ENCODE measurements at regions not wholly inside any gene's neighbourhood (a gene's known extent, or its start where the extent isn't known, plus 50 kb on each side); places are given as distances from the start of the nearest gene placed in this dataset.

DNA sequence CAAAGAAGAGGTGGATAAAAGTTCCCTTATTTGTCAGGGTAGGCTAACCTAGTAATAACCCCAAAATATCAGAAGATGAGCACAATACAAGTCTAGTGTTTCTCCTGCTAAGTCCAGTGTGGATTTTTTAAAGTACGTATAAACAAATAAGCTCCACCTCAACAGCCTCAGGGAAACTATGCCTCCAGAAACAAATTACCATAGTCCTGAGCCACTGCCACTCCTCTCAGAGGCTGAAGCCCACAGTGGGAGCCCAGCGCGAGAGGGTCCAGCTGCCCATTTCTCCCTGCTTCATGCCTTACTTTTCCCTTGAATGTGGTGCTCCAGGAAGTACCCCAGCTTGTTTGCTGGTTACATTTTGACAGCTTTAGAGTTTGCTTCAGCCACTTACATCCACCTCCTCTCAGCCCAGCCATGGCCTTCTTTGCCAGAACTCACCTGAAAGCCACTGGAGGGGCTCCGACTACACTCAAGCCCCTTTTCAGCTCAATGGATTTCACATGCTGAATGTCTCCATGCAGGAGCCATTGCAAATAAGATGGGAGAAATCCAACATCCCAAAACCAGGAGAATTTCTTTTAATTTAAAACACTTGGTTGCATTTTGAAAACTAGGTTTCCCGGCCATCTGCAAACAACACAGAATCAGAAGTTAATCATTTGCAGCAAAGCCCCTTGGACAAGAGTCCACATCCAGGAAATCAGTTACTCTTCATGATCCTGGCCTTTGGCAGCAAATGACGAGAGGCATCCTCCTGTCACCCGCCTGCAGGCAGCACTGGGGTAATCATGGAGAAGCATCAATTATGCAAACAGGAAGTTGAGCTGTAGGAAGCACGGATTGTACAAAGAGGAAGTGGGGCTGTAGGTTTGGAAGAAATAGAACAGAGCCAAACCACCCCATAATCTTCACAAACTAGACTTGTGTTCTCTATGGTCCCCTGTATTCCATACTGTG lies 138.1 kb downstream of the HERPUD2 start:
- no peaks in the 10 kb centered on the region for H3K27me3 ChIP-seq (ENCODE audit: control insufficient read depth, insufficient read depth, low read length)
- H3K79me2 ChIP-seq (ENCODE audit: control insufficient read depth, insufficient read depth, low read length), result no peaks in the 10 kb centered on the region
- no peaks in the 10 kb centered on the region for H3K9me3 ChIP-seq (ENCODE audit: control insufficient read depth, insufficient read depth, low read depth, low read length)
- no peaks in the 10 kb centered on the region for H3K36me3 ChIP-seq (ENCODE audit: control insufficient read depth, insufficient read depth, low read length)
- H3K9ac ChIP-seq (ENCODE audit: insufficient read depth, low read length), result no peak overlapping the region
- no peak overlapping the region for H3K27ac ChIP-seq (ENCODE audit: insufficient read depth, low read length)
- H3K4me1 ChIP-seq (ENCODE audit: control insufficient read depth, extremely low read depth, insufficient read depth, low read length), result no peaks in the 10 kb centered on the region
- no peak overlapping the region for H3K4me2 ChIP-seq (ENCODE audit: extremely low read depth, insufficient read depth, low read length)
- no peak overlapping the region for H2AFZ ChIP-seq (ENCODE audit: low read length)
- no peak for DNase-seq (ENCODE audit: low read depth in 2 of 2)
- TF ChIP-seq, protein P1, sequence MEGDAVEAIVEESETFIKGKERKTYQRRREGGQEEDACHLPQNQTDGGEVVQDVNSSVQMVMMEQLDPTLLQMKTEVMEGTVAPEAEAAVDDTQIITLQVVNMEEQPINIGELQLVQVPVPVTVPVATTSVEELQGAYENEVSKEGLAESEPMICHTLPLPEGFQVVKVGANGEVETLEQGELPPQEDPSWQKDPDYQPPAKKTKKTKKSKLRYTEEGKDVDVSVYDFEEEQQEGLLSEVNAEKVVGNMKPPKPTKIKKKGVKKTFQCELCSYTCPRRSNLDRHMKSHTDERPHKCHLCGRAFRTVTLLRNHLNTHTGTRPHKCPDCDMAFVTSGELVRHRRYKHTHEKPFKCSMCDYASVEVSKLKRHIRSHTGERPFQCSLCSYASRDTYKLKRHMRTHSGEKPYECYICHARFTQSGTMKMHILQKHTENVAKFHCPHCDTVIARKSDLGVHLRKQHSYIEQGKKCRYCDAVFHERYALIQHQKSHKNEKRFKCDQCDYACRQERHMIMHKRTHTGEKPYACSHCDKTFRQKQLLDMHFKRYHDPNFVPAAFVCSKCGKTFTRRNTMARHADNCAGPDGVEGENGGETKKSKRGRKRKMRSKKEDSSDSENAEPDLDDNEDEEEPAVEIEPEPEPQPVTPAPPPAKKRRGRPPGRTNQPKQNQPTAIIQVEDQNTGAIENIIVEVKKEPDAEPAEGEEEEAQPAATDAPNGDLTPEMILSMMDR (conservative IDR thresholded peaks at IDR 0.05 in 1 of 2, IDR thresholded peaks at IDR 0.05 in 1 of 2; ENCODE audit: low read depth in 1 of 2, low read length in 2 of 2), result no peak
- TF ChIP-seq EZH2 (IDR thresholded peaks at IDR 0.05; ENCODE audit: low read length, missing control alignments), result no peak
- no peaks in the 10 kb centered on the region for H4K20me1 ChIP-seq (ENCODE audit: control insufficient read depth, extremely low read depth, insufficient read depth, low read length)
- no peak overlapping the region for H3K4me3 ChIP-seq (replicated peaks in 1 of 4; ENCODE audit: control extremely low read depth in 1 of 4, insufficient read depth in 1 of 4, low read depth in 3 of 4, low read length in 4 of 4)

DNA sequence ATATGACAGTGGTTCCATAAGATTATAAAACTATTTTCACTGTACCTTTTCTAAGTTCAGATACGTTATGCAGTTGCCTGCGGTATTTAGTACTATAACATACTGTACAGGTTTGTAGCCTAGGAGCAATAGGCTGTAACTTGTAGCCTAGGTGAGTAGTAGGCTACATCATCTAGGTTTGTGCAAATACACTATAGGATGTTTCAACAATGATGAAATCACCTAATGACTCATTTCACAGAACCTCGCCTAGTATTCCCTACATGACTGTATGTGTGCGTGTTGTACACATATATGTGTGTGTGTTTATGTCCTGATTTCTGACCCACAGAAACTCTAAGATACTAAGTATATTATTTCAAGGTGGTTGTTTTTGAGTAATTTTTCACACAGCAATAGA lies 139.0 kb downstream of the HERPUD2 start:
- Histone ChIP-seq H3K27me3 (ENCODE audit: control insufficient read depth, insufficient read depth, low read length) (no peaks in the 10 kb centered on the region), H3K4me1 (ENCODE audit: control insufficient read depth, extremely low read depth, insufficient read depth, low read length) (no peaks in the 10 kb centered on the region), H3K27ac (ENCODE audit: insufficient read depth, low read length) (no peak overlapping the region), H3K4me2 (ENCODE audit: extremely low read depth, insufficient read depth, low read length) (no peak overlapping the region), H3K79me2 (ENCODE audit: control insufficient read depth, insufficient read depth, low read length) (no peaks in the 10 kb centered on the region), H3K36me3 (ENCODE audit: control insufficient read depth, insufficient read depth, low read length) (no peaks in the 10 kb centered on the region), H3K9ac (ENCODE audit: insufficient read depth, low read length) (no peak overlapping the region), H3K9me3 (ENCODE audit: control insufficient read depth, insufficient read depth, low read depth, low read length) (no peaks in the 10 kb centered on the region), H4K20me1 (ENCODE audit: control insufficient read depth, extremely low read depth, insufficient read depth, low read length) (no peaks in the 10 kb centered on the region), H3K4me3 (replicated peaks in 1 of 4; ENCODE audit: control extremely low read depth in 1 of 4, insufficient read depth in 1 of 4, low read depth in 3 of 4, low read length in 4 of 4) (no peak overlapping the region), H2AFZ (ENCODE audit: low read length) (no peak overlapping the region)
- no peak for DNase-seq (ENCODE audit: low read depth in 2 of 2)
- no peak for TF ChIP-seq EZH2 (IDR thresholded peaks at IDR 0.05; ENCODE audit: low read length, missing control alignments)
- TF ChIP-seq, protein P1 (conservative IDR thresholded peaks at IDR 0.05 in 1 of 2, IDR thresholded peaks at IDR 0.05 in 1 of 2; ENCODE audit: low read depth in 1 of 2, low read length in 2 of 2), result no peak

DNA sequence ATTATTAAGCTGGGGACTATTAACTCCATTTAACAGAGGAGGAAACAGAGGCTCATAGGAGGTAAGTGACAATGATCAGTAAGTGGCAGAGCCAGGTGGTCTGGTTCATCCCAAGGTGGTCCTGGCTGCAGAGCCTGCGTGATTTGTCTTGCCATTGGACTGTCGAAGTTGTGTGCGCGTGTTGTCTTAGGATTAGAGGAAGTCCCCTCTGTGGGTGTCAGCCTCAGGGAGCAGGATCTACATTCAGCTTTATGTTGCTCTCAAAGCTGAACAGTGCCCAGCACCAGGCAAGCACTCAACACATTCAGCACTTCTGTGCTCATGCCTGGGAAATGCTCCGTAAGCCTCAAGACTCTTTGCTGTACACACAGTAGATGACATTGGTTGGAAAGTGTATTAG lies 139.5 kb downstream of the HERPUD2 start:
- DNase-seq (ENCODE audit: low read depth in 2 of 2), result no peak
- H3K4me1 ChIP-seq (ENCODE audit: control insufficient read depth, extremely low read depth, insufficient read depth, low read length), result no peaks in the 10 kb centered on the region

More for the DNA sequence above, 139.5 kb downstream of the HERPUD2 start:
- TF ChIP-seq, protein P1 (conservative IDR thresholded peaks at IDR 0.05 in 1 of 2, IDR thresholded peaks at IDR 0.05 in 1 of 2; ENCODE audit: low read depth in 1 of 2, low read length in 2 of 2), result no peak
- TF ChIP-seq EZH2 (IDR thresholded peaks at IDR 0.05; ENCODE audit: low read length, missing control alignments), result no peak
- H3K27ac ChIP-seq (ENCODE audit: insufficient read depth, low read length), result no peak overlapping the region
- no peak overlapping the region for H3K4me3 ChIP-seq (replicated peaks in 1 of 4; ENCODE audit: control extremely low read depth in 1 of 4, insufficient read depth in 1 of 4, low read depth in 3 of 4, low read length in 4 of 4)
- no peaks in the 10 kb centered on the region for H3K36me3 ChIP-seq (ENCODE audit: control insufficient read depth, insufficient read depth, low read length)
- no peaks in the 10 kb centered on the region for H3K79me2 ChIP-seq (ENCODE audit: control insufficient read depth, insufficient read depth, low read length)
- no peaks in the 10 kb centered on the region for H3K9me3 ChIP-seq (ENCODE audit: control insufficient read depth, insufficient read depth, low read depth, low read length)
- no peak overlapping the region for H2AFZ ChIP-seq (ENCODE audit: low read length)
- H3K27me3 ChIP-seq (ENCODE audit: control insufficient read depth, insufficient read depth, low read length), result no peaks in the 10 kb centered on the region
- H4K20me1 ChIP-seq (ENCODE audit: control insufficient read depth, extremely low read depth, insufficient read depth, low read length), result no peaks in the 10 kb centered on the region
- no peak overlapping the region for H3K9ac ChIP-seq (ENCODE audit: insufficient read depth, low read length)
- H3K4me2 ChIP-seq (ENCODE audit: extremely low read depth, insufficient read depth, low read length), result no peak overlapping the region
